ENCODE measurements at regions not wholly inside any gene's neighbourhood (a gene's known extent, or its start where the extent isn't known, plus 50 kb on each side); places are given as distances from the start of the nearest gene placed in this dataset.
"Not testable (repeated sequence)": the region's sequence is repeated elsewhere in the genome, so short reads cannot be mapped to it uniquely, and the experiment has no call there.

- no peak for DNase-seq (ENCODE audit: low read depth in 4 of 4, low spot score in 1 of 4)
Observed at GRCh38 chr9:81030027-81030426, 659.3 kb downstream of the TLE1 start.

- DNase-seq (ENCODE audit: low read depth in 4 of 4, low spot score in 1 of 4) = no peak
Observed at GRCh38 chr9:81028504-81028903, 660.8 kb downstream of the TLE1 start.

- DNase-seq (ENCODE audit: low read depth in 4 of 4, low spot score in 1 of 4) = no peak
Observed at GRCh38 chr9:81022177-81022576, 667.2 kb downstream of the TLE1 start.

- DNase-seq (ENCODE audit: low read depth in 4 of 4, low spot score in 1 of 4) = not testable (repeated sequence)
Observed at GRCh38 chr9:81014945-81015344, 674.4 kb downstream of the TLE1 start.

GRCh38 chr9:81013191-81013590 is 676.2 kb downstream of the TLE1 start:
- DNase-seq (ENCODE audit: low read depth in 4 of 4, low spot score in 1 of 4) = not testable (repeated sequence)

- DNase-seq (ENCODE audit: low read depth in 4 of 4, low spot score in 1 of 4) = no peak
Observed at GRCh38 chr9:81002906-81003305, 686.4 kb downstream of the TLE1 start.

- no peak for DNase-seq (ENCODE audit: low read depth in 4 of 4, low spot score in 1 of 4)
Observed at GRCh38 chr9:81002242-81002641, 687.1 kb downstream of the TLE1 start.

GRCh38 chr9:80995759-80996158 is 693.6 kb downstream of the TLE1 start:
- no peak for DNase-seq (ENCODE audit: low read depth in 4 of 4, low spot score in 1 of 4)

- DNase-seq (ENCODE audit: low read depth in 4 of 4, low spot score in 1 of 4) = no peak
Observed at GRCh38 chr9:80994892-80995291, 694.5 kb downstream of the TLE1 start.

GRCh38 chr9:80985595-80985994 is 703.8 kb downstream of the TLE1 start:
- not testable (repeated sequence) for DNase-seq (ENCODE audit: low read depth in 4 of 4, low spot score in 1 of 4)

- no peak for DNase-seq (ENCODE audit: low read depth in 4 of 4, low spot score in 1 of 4)
Observed at GRCh38 chr9:80976403-80976802, 712.9 kb downstream of the TLE1 start.

GRCh38 chr9:80970377-80970776 is 719.0 kb downstream of the TLE1 start:
- not testable (repeated sequence) for DNase-seq (ENCODE audit: low read depth in 4 of 4, low spot score in 1 of 4)

- no peak for DNase-seq (ENCODE audit: low read depth in 4 of 4, low spot score in 1 of 4)
Observed at GRCh38 chr9:80968611-80969010, 720.7 kb downstream of the TLE1 start.

- DNase-seq (ENCODE audit: low read depth in 4 of 4, low spot score in 1 of 4) = no peak
Observed at GRCh38 chr9:80964914-80965313, 724.4 kb downstream of the TLE1 start.

GRCh38 chr9:80964374-80964773 is 725.0 kb downstream of the TLE1 start:
- no peak for DNase-seq (ENCODE audit: low read depth in 4 of 4, low spot score in 1 of 4)

GRCh38 chr9:80957801-80958200 is 731.5 kb downstream of the TLE1 start:
- no peak for DNase-seq (ENCODE audit: low read depth in 4 of 4, low spot score in 1 of 4)

- no peak for DNase-seq (ENCODE audit: low read depth in 4 of 4, low spot score in 1 of 4)
Observed at GRCh38 chr9:80954521-80954920, 734.8 kb downstream of the TLE1 start.

GRCh38 chr9:80952363-80952922 is 736.9 kb downstream of the TLE1 start:
- DNase-seq (ENCODE audit: low read depth in 4 of 4, low spot score in 1 of 4) = no peak

- DNase-seq (ENCODE audit: low read depth in 4 of 4, low spot score in 1 of 4) = no peak
Observed at GRCh38 chr9:80951675-80952074, 737.7 kb downstream of the TLE1 start.

GRCh38 chr9:80948876-80949275 is 740.5 kb downstream of the TLE1 start:
- no peak for DNase-seq (ENCODE audit: low read depth in 4 of 4, low spot score in 1 of 4)

GRCh38 chr9:80948066-80948465 is 741.3 kb downstream of the TLE1 start:
- DNase-seq (ENCODE audit: low read depth in 4 of 4, low spot score in 1 of 4) = no peak

GRCh38 chr9:80946496-80947170 is 742.7 kb downstream of the TLE1 start:
- DNase-seq (ENCODE audit: low read depth in 4 of 4, low spot score in 1 of 4) = no peak

GRCh38 chr9:80945436-80945835 is 743.9 kb downstream of the TLE1 start:
- no peak for DNase-seq (ENCODE audit: low read depth in 4 of 4, low spot score in 1 of 4)
